Loucy (cell line): ENCODE measurements at regions not wholly inside any gene's neighbourhood (a gene's known extent, or its start where the extent isn't known, plus 50 kb on each side); places are given as distances from the start of the nearest gene placed in this dataset.
"Not testable (repeated sequence)": the region's sequence is repeated elsewhere in the genome, so short reads cannot be mapped to it uniquely, and the experiment has no call there.

Source experiments
- H2AFZ ChIP-seq: fragments of 200-600 bp; sonication (generic); 2 replicates; pipeline ENCODE4 v1.6.0; 2016; ENCODE audit warnings: antibody characterized with exemption, mild to moderate bottlenecking, low read length, moderate library complexity
- H3F3A ChIP-seq: fragments of 200-600 bp; 2 replicates; pipeline ENCODE4 v1.6.0; 2016; ENCODE audit warnings: antibody characterized with exemption, low read depth, mild to moderate bottlenecking
- H3K27me3 ChIP-seq: fragments of 200-600 bp; sonication (generic); 2 replicates; pipeline ENCODE4 v1.6.1; 2014; ENCODE audit warnings: low read length, mild to moderate bottlenecking; ENCODE audit not compliant: insufficient read depth, poor library complexity, severe bottlenecking
- H3K36me3 ChIP-seq: fragments of 200-600 bp; sonication (generic); 2 replicates; pipeline ENCODE4 v1.6.1; 2016; ENCODE audit warnings: low read length; ENCODE audit not compliant: insufficient read depth
- H3K4me1 ChIP-seq: fragments of 200-600 bp; sonication (generic); 2 replicates; pipeline ENCODE4 v1.5.1; 2014; ENCODE audit warnings: low read length, mild to moderate bottlenecking; ENCODE audit not compliant: insufficient read depth, poor library complexity, severe bottlenecking
- H3K4me2 ChIP-seq: fragments of 200-600 bp; sonication (generic); 2 replicates; pipeline ENCODE4 v1.6.0; 2014; ENCODE audit warnings: antibody characterized with exemption, low read length, low read depth, mild to moderate bottlenecking; ENCODE audit not compliant: poor library complexity, severe bottlenecking
- H3K4me3 ChIP-seq: fragments of 200-600 bp; sonication (generic); 2 replicates; pipeline ENCODE4 v1.5.1; 2014; ENCODE audit warnings: low read length, mild to moderate bottlenecking, mixed read lengths; ENCODE audit not compliant: poor library complexity, severe bottlenecking
- H3K79me2 ChIP-seq: fragments of 200-600 bp; sonication (generic); 2 replicates; pipeline ENCODE4 v1.6.1; 2014; ENCODE audit warnings: low read length; ENCODE audit not compliant: insufficient read depth
- H3K9ac ChIP-seq: fragments of 200-600 bp; sonication (generic); 2 replicates; pipeline ENCODE4 v1.6.0; 2014; ENCODE audit warnings: mild to moderate bottlenecking, low read depth, low read length, moderate library complexity; ENCODE audit not compliant: poor library complexity, severe bottlenecking
- H3K9me2 ChIP-seq: fragments of 200-600 bp; sonication (generic); replicated peaks from 2 replicates; pipeline ENCODE4 v1.6.1; 2016; ENCODE audit warnings: low read depth, low read length, mixed read lengths
- H3K9me3 ChIP-seq: fragments of 200-600 bp; sonication (generic); 2 replicates; pipeline ENCODE4 v1.6.1; 2014; ENCODE audit warnings: mild to moderate bottlenecking, antibody characterized with exemption, low read length, low read depth; ENCODE audit not compliant: insufficient read depth
- H4K20me1 ChIP-seq: fragments of 200-600 bp; sonication (generic); 2 replicates; pipeline ENCODE4 v1.6.0; 2014; ENCODE audit warnings: antibody characterized with exemption, low read length, mild to moderate bottlenecking; ENCODE audit not compliant: insufficient read depth, poor library complexity, severe bottlenecking
- CTCF ChIP-seq: fragments of 200-600 bp; sonication (generic); conservative IDR thresholded peaks from 2 replicates; pipeline ENCODE4 v1.5.1; 2014; ENCODE audit warnings: mild to moderate bottlenecking, antibody characterized with exemption, low read length
- EZH2phosphoT487 ChIP-seq: fragments of 200-600 bp; IDR thresholded peaks from 2 replicates; pipeline ENCODE4 v1.6.1; 2018; ENCODE audit warnings: antibody characterized with exemption, mild to moderate bottlenecking, moderate library complexity, borderline replicate concordance

- Histone ChIP-seq H3K36me3 (no peaks in the 10 kb centered on the region), H3K27me3 (no peaks in the 10 kb centered on the region), H3K4me1 (peaks cover 28% of the 10 kb centered on the region), H2AFZ (peak overlapping the region; percentile 37; the same call in 1 of the 2 replicates), H3K9me2 (no peaks in the 10 kb centered on the region), H3K4me2 (peak overlapping the region; percentile 56), H3K79me2 (no peaks in the 10 kb centered on the region), H3K9ac (peak overlapping the region; percentile 20), H3K4me3 (peak overlapping the region; percentile 31), H4K20me1 (no peaks in the 10 kb centered on the region), H3K9me3 (no peaks in the 10 kb centered on the region), H3F3A (no peaks in the 10 kb centered on the region)
- TF ChIP-seq EZH2phosphoT487 (no peak), CTCF (no peak)
These were observed 277.5 kb upstream of the C1orf174 start for GRCh38 chr1:4177425-4178150.

GRCh38 chr1:4178501-4179113 lies 278.5 kb upstream of the C1orf174 start:
- Histone ChIP-seq H3K27me3 (no peaks in the 10 kb centered on the region), H3F3A (no peaks in the 10 kb centered on the region), H4K20me1 (no peaks in the 10 kb centered on the region), H3K4me2 (no peak overlapping the region), H3K9me3 (no peaks in the 10 kb centered on the region), H3K9me2 (no peaks in the 10 kb centered on the region), H3K79me2 (no peaks in the 10 kb centered on the region), H3K4me3 (no peak overlapping the region), H3K9ac (no peak overlapping the region), H2AFZ (no peak overlapping the region), H3K36me3 (no peaks in the 10 kb centered on the region), H3K4me1 (peaks cover 24% of the 10 kb centered on the region)
- TF ChIP-seq CTCF (no peak), EZH2phosphoT487 (no peak)

GRCh38 chr1:4179914-4180735 lies 280.1 kb upstream of the C1orf174 start:
- no peak overlapping the region for H3K4me2 ChIP-seq
- no peaks in the 10 kb centered on the region for H3F3A ChIP-seq
- peaks cover 22% of the 10 kb centered on the region for H3K4me1 ChIP-seq
- TF ChIP-seq EZH2phosphoT487 (no peak), CTCF (no peak)
- H3K9ac ChIP-seq, result no peak overlapping the region
- no peak overlapping the region for H2AFZ ChIP-seq
- H3K9me3 ChIP-seq, result no peaks in the 10 kb centered on the region
- H4K20me1 ChIP-seq, result no peaks in the 10 kb centered on the region
- no peaks in the 10 kb centered on the region for H3K9me2 ChIP-seq
- no peak overlapping the region for H3K4me3 ChIP-seq
- H3K36me3 ChIP-seq, result no peaks in the 10 kb centered on the region
- H3K27me3 ChIP-seq, result no peaks in the 10 kb centered on the region
- no peaks in the 10 kb centered on the region for H3K79me2 ChIP-seq

- not testable (repeated sequence) for H3K27me3 ChIP-seq, H3K9me3 ChIP-seq, H3K36me3 ChIP-seq, H3F3A ChIP-seq, H3K4me1 ChIP-seq, H3K9ac ChIP-seq, H2AFZ ChIP-seq, H4K20me1 ChIP-seq, H3K9me2 ChIP-seq, H3K79me2 ChIP-seq, H3K4me3 ChIP-seq, H3K4me2 ChIP-seq
These were observed 286.4 kb upstream of the C1orf174 start for GRCh38 chr1:4186486-4186885.
